Hepatocyte (in vitro differentiated cells): ENCODE measurements at regions not wholly inside any gene's neighbourhood (a gene's known extent, or its start where the extent isn't known, plus 50 kb on each side); places are given as distances from the start of the nearest gene placed in this dataset.
"Not testable (repeated sequence)": the region's sequence is repeated elsewhere in the genome, so short reads cannot be mapped to it uniquely, and the experiment has no call there.

ENCODE experiments used
- DNase-seq: peaks from one replicate; pipeline ENCODE4 v3.0.0-alpha.2; 2016; ENCODE audit warnings: low spot score
- H2AFZ ChIP-seq: fragments of 200-600 bp; sonication (generic); 2 replicates; pipeline ENCODE4 v1.6.0; 2016; ENCODE audit warnings: antibody characterized with exemption, mild to moderate bottlenecking
- H3K27ac ChIP-seq: fragments of 200-600 bp; sonication (generic); 2 replicates; pipeline ENCODE4 v1.5.1; 2016; ENCODE audit warnings: mild to moderate bottlenecking
- H3K27me3 ChIP-seq: fragments of 200-600 bp; sonication (generic); 2 replicates; pipeline ENCODE4 v1.6.1; 2016
- H3K36me3 ChIP-seq: fragments of 200-600 bp; sonication (generic); replicated peaks from 2 replicates; pipeline ENCODE4 v1.5.1; 2016; ENCODE audit warnings: low read depth; ENCODE audit not compliant: insufficient read depth
- H3K4me1 ChIP-seq: fragments of 200-600 bp; sonication (generic); 2 replicates; pipeline ENCODE4 v1.5.1; 2016; ENCODE audit warnings: mild to moderate bottlenecking, moderate library complexity; ENCODE audit not compliant: insufficient read depth
- H3K4me2 ChIP-seq: fragments of 200-600 bp; sonication (generic); 2 replicates; pipeline ENCODE4 v1.6.0; 2016
- H3K4me3 ChIP-seq: fragments of 200-600 bp; sonication (generic); 2 replicates; pipeline ENCODE4 v1.5.1; 2016; ENCODE audit warnings: mild to moderate bottlenecking
- H3K79me2 ChIP-seq: fragments of 200-600 bp; sonication (generic); 2 replicates; pipeline ENCODE4 v1.6.0; 2017; ENCODE audit warnings: mild to moderate bottlenecking
- H3K9me2 ChIP-seq: fragments of 200-600 bp; sonication (generic); replicated peaks from 2 replicates; pipeline ENCODE4 v1.6.0; 2017; ENCODE audit warnings: mild to moderate bottlenecking; ENCODE audit not compliant: insufficient read depth
- H3K9me3 ChIP-seq: fragments of 200-600 bp; sonication (generic); 2 replicates; pipeline ENCODE4 v1.5.1; 2016; ENCODE audit warnings: low read depth, mild to moderate bottlenecking
- H4K20me1 ChIP-seq: fragments of 200-600 bp; sonication (generic); 2 replicates; pipeline ENCODE4 v1.6.0; 2016; ENCODE audit warnings: mild to moderate bottlenecking; ENCODE audit not compliant: insufficient read depth, poor library complexity, severe bottlenecking
- CTCF ChIP-seq: fragments of 200-600 bp; sonication (generic); IDR thresholded peaks from 2 replicates; pipeline ENCODE4 v1.5.1; 2016; ENCODE audit warnings: antibody characterized with exemption, mild to moderate bottlenecking; ENCODE audit not compliant: poor library complexity
- EZH2 ChIP-seq: fragments of 200-600 bp; sonication (generic); IDR thresholded peaks from 2 replicates; pipeline ENCODE4 v1.6.1; 2016; ENCODE audit warnings: antibody characterized with exemption, mild to moderate bottlenecking, borderline replicate concordance
- EZH2phosphoT487 ChIP-seq: fragments of 200-600 bp; sonication (generic); IDR thresholded peaks from one replicate; pipeline ENCODE4 v1.6.1; 2018; ENCODE audit warnings: antibody characterized with exemption, mild to moderate bottlenecking, low read depth, moderate library complexity; ENCODE audit not compliant: unreplicated experiment, severe bottlenecking
- WGBS: methylation state at CpG from one replicate; pipeline ENCODE4 v1.1.6; 2016; ENCODE audit warnings: low lambda C conversion rate; ENCODE audit errors: missing lambda C conversion rate; 5-methylcytosine and 5-hydroxymethylcytosine counted together

- no peak for DNase-seq
- H3K36me3 ChIP-seq, result no peaks in the 10 kb centered on the region
- no peaks in the 10 kb centered on the region for H3K9me3 ChIP-seq
- H3K27ac ChIP-seq, result no peak overlapping the region
- H3K4me3 ChIP-seq, result no peak overlapping the region
- WGBS, result 78% methylated on average over 5 of the region's 5 CpGs
- no peak for TF ChIP-seq EZH2phosphoT487
- TF ChIP-seq EZH2, result no peak
- TF ChIP-seq CTCF, result no peak
- H3K27me3 ChIP-seq, result no peaks in the 10 kb centered on the region
- no peak overlapping the region for H3K4me2 ChIP-seq
- no peaks in the 10 kb centered on the region for H3K79me2 ChIP-seq
- no peaks in the 10 kb centered on the region for H3K4me1 ChIP-seq
- no peaks in the 10 kb centered on the region for H4K20me1 ChIP-seq
- no peaks in the 10 kb centered on the region for H3K9me2 ChIP-seq
- H2AFZ ChIP-seq, result no peak overlapping the region
These were observed 134.5 kb upstream of the SEMA6A start for GRCh38 chr5:116709082-116709481.

- H3K4me3 ChIP-seq, DNase-seq, H3K27me3 ChIP-seq, H3K79me2 ChIP-seq, H4K20me1 ChIP-seq, H3K27ac ChIP-seq, H3K9me3 ChIP-seq, H3K4me2 ChIP-seq, H3K36me3 ChIP-seq, H3K4me1 ChIP-seq, H3K9me2 ChIP-seq: not testable (repeated sequence)
- peak overlapping the region; percentile 39 for H2AFZ ChIP-seq
- 79% methylated on average over 3 of the region's 3 CpGs for WGBS
These were observed 130.5 kb upstream of the SEMA6A start for GRCh38 chr5:116705121-116705519.

- Histone ChIP-seq H4K20me1 (no peaks in the 10 kb centered on the region), H3K4me3 (no peak overlapping the region), H3K36me3 (no peaks in the 10 kb centered on the region), H3K9me3 (no peaks in the 10 kb centered on the region), H3K4me1 (no peaks in the 10 kb centered on the region), H3K27me3 (no peaks in the 10 kb centered on the region), H3K9me2 (no peaks in the 10 kb centered on the region), H3K79me2 (no peaks in the 10 kb centered on the region), H2AFZ (no peak overlapping the region), H3K4me2 (no peak overlapping the region), H3K27ac (no peak overlapping the region)
- 82% methylated on average over 5 of the region's 5 CpGs for WGBS
- DNase-seq, result no peak
- TF ChIP-seq CTCF, result no peak
- no peak for TF ChIP-seq EZH2phosphoT487
These were observed 129.3 kb upstream of the SEMA6A start for GRCh38 chr5:116703941-116704340.

- Histone ChIP-seq H3K79me2 (no peaks in the 10 kb centered on the region), H3K36me3 (no peaks in the 10 kb centered on the region), H3K4me1 (no peaks in the 10 kb centered on the region), H3K27me3 (no peaks in the 10 kb centered on the region), H3K4me3 (no peak overlapping the region), H3K9me3 (no peaks in the 10 kb centered on the region), H3K4me2 (no peak overlapping the region), H4K20me1 (no peaks in the 10 kb centered on the region), H3K27ac (no peak overlapping the region), H2AFZ (no peak overlapping the region), H3K9me2 (no peaks in the 10 kb centered on the region)
- TF ChIP-seq EZH2phosphoT487 (no peak), EZH2 (no peak), CTCF (no peak)
- WGBS, result 90% methylated on average over 4 of the region's 4 CpGs
- DNase-seq, result no peak
These were observed 128.7 kb upstream of the SEMA6A start for GRCh38 chr5:116703328-116703727.
